Gastroesophageal sphincter (tissue), 4 donors: ENCODE measurements at regions not wholly inside any gene's neighbourhood (a gene's known extent, or its start where the extent isn't known, plus 50 kb on each side); places are given as distances from the start of the nearest gene placed in this dataset.
"Not testable (repeated sequence)": the region's sequence is repeated elsewhere in the genome, so short reads cannot be mapped to it uniquely, and the experiment has no call there.

Experiments
- ATAC-seq: fragments of 150-250 bp; one replicate; pipeline ENCODE4 v1.9.1; 2016; ENCODE audit warnings: mild to moderate bottlenecking, moderate library complexity
- H3K27ac ChIP-seq, 4 donors: fragments of 200-600 bp; sonication (generic) in 3 of 4; 1 replicate in 3 of 4; 2 replicates in 1 of 4; pipeline ENCODE4 v1.5.1; 2016 to 2019
- H3K27me3 ChIP-seq: fragments of 200-600 bp; sonication (generic); one replicate; pipeline ENCODE4 v1.5.1; 2019
- H3K36me3 ChIP-seq, 2 donors: fragments of 200-600 bp; sonication (generic); one replicate each; pipeline ENCODE4 v1.5.1; 2019; ENCODE audit warnings: control low read depth in 1 of 2
- H3K4me1 ChIP-seq, 3 donors: fragments of 200-600 bp; sonication (generic); 1 replicate in 2 of 3; 2 replicates in 1 of 3; pipeline ENCODE4 v1.5.1; 2016 to 2019; ENCODE audit warnings: control low read depth in 2 of 3
- H3K4me3 ChIP-seq, 2 donors: fragments of 200-600 bp; sonication (generic); one replicate each; pipeline ENCODE4 v1.5.1; 2019; ENCODE audit warnings: mild to moderate bottlenecking in 1 of 2, moderate library complexity in 1 of 2
- H3K9me3 ChIP-seq, 3 donors: fragments of 200-600 bp; sonication (generic); one replicate each; pipeline ENCODE4 v1.5.1; 2017 to 2019; ENCODE audit warnings: control low read depth in 2 of 3
- EP300 ChIP-seq: sonication (generic); formaldehyde crosslinking; IDR thresholded peaks from one replicate; pipeline ENCODE4 v1.6.1; 2017; ENCODE audit warnings: antibody characterized with exemption, mild to moderate bottlenecking
- POLR2A ChIP-seq, 2 donors: fragments of 450-650 bp; IDR thresholded peaks; one replicate each; pipeline ENCODE4 v1.6.1; 2017; ENCODE audit warnings: antibody characterized with exemption in 2 of 2, mild to moderate bottlenecking in 2 of 2, moderate library complexity in 1 of 2
- POLR2AphosphoS5 ChIP-seq: sonication (generic); formaldehyde crosslinking; IDR thresholded peaks from one replicate; pipeline ENCODE4 v1.6.1; 2017; ENCODE audit warnings: antibody characterized with exemption
- WGBS, 2 donors: methylation state at CpG; one replicate each; pipeline ENCODE4 v1.1.5; 2018; ENCODE audit warnings: low coverage in 1 of 2; 5-methylcytosine and 5-hydroxymethylcytosine counted together
- TF ChIP-seq, protein P1 (sequence below), 4 experiments: fragments of 200-600 bp in 2 of 4; fragments of 450-650 bp in 2 of 4; sonication (generic) in 1 of 4; IDR thresholded peaks; one replicate each; pipeline ENCODE4 v1.5.1; 2017 to 2019; ENCODE audit warnings: antibody characterized with exemption in 4 of 4, mild to moderate bottlenecking in 2 of 4, moderate library complexity in 2 of 4

DNA sequence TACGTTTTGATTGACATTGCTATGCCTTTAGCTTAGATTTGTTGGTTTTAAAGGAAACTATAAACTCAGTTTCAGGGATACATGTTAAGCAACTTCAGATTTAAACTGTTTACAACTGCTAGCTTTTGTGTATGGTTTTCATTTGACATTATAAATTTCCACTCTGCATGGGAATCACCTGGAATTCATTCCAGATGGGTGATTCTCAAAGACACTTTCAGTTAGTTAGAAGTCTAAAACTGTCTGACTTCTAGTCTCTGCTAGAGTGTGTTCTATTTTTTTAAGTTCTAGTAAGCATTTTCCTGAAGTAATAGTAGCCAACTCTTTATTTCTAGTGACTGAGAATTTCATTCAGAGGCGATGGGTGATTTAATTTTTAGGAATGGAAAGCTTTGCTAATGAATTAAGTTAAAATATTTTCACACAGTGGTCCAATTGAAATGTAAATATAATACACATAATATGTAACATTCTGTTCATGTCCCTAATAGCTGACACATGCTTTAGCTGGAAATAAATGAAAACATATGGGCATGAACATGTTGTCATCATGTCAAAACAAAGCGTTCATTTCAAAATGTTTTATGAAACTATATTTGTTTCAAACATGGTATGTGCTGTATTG is 58.3 kb upstream of the CSNK1A1L start:
- H3K9me3 ChIP-seq = peaks cover 0 to 15% (median 0%) of the 10 kb centered on the region in 3 donors
- ATAC-seq = no peak
- TF ChIP-seq EP300 (no peak), POLR2AphosphoS5 (no peak), POLR2A (IDR thresholded peaks at IDR 0.05) (no peak)
- TF ChIP-seq, protein P1, sequence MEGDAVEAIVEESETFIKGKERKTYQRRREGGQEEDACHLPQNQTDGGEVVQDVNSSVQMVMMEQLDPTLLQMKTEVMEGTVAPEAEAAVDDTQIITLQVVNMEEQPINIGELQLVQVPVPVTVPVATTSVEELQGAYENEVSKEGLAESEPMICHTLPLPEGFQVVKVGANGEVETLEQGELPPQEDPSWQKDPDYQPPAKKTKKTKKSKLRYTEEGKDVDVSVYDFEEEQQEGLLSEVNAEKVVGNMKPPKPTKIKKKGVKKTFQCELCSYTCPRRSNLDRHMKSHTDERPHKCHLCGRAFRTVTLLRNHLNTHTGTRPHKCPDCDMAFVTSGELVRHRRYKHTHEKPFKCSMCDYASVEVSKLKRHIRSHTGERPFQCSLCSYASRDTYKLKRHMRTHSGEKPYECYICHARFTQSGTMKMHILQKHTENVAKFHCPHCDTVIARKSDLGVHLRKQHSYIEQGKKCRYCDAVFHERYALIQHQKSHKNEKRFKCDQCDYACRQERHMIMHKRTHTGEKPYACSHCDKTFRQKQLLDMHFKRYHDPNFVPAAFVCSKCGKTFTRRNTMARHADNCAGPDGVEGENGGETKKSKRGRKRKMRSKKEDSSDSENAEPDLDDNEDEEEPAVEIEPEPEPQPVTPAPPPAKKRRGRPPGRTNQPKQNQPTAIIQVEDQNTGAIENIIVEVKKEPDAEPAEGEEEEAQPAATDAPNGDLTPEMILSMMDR (IDR thresholded peaks at IDR 0.05) = no peak
- H3K36me3 ChIP-seq = no peaks in the 10 kb centered on the region
- WGBS, 2 donors = 55 to 57% methylated on average over 3 of the region's 3 CpGs
- no peaks in the 10 kb centered on the region for H3K4me1 ChIP-seq
- H3K27ac ChIP-seq = no peak overlapping the region
- H3K27me3 ChIP-seq = no peaks in the 10 kb centered on the region
- no peak overlapping the region for H3K4me3 ChIP-seq

DNA sequence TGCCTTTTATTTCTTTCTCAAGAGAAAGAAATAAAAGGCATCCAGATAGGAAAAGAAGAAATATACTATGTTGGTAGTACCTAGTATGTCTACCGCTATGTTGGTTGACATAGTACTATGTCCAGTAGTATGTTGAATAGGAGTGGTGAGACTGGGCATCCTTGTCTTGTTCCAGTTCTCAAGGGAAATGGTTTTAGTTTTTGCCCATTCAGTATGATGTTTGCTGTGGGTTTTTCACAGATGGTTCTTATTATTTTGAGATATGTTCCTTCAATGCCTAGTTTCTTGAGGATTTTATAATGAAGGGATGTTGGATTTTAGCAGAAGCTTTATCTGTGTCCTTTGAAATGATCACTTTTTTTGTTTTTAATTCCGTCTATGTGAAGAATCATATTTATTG is 53.0 kb upstream of the CSNK1A1L start:
- WGBS, 2 donors = 87 to 91% methylated on average over 2 of the region's 2 CpGs
- no peak overlapping the region for H3K27ac ChIP-seq
- TF ChIP-seq, protein P1 (IDR thresholded peaks at IDR 0.05) = no peak
- TF ChIP-seq EP300 (no peak), POLR2AphosphoS5 (no peak), POLR2A (IDR thresholded peaks at IDR 0.05) (no peak)
- H3K36me3 ChIP-seq = no peaks in the 10 kb centered on the region
- H3K4me1 ChIP-seq = no peaks in the 10 kb centered on the region
- H3K9me3 ChIP-seq = peaks cover 0 to 15% (median 0%) of the 10 kb centered on the region in 3 donors
- H3K27me3 ChIP-seq = no peaks in the 10 kb centered on the region
- H3K4me3 ChIP-seq = no peak overlapping the region
- ATAC-seq = no peak

DNA sequence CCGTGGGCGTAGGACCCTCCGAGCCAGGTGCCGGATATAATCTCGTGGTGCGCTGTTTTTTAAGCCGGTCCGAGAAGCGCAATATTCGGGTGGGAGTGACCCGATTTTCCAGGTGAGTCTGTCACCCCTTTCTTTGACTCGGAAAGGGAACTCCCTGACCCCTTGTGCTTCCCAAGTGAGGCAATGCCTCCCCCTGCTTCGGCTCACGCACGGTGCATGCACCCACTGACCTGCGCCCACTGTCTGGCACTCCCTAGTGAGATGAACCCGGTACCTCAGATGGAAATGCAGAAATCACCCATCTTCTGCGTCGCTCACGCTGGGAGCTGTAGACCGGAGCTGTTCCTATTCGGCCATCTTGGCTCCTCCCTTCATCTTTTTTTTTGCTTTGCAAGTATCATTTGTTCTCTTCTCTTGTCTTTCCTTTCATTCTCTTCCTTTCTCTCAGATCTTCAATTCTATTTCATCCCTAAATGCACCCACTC is 50.2 kb upstream of the CSNK1A1L start:
- peaks cover 0 to 11% (median 0%) of the 10 kb centered on the region in 3 donors for H3K9me3 ChIP-seq
- H3K4me1 ChIP-seq, H3K36me3 ChIP-seq, H3K4me3 ChIP-seq, ATAC-seq, H3K27me3 ChIP-seq, H3K27ac ChIP-seq: not testable (repeated sequence)
- 96% methylated on average over 16 of the region's 22 CpGs; no CpG with 5 or more reads in 1 of the 2 donors for WGBS, 2 donors
